ENCODE measurements at regions not wholly inside any gene's neighbourhood (a gene's known extent, or its start where the extent isn't known, plus 50 kb on each side); places are given as distances from the start of the nearest gene placed in this dataset.
"Not testable (repeated sequence)": the region's sequence is repeated elsewhere in the genome, so short reads cannot be mapped to it uniquely, and the experiment has no call there.

- DNase-seq = no peak
Measured at GRCh38 chrX:6990552-6991193, 156.8 kb upstream of the STS start.

GRCh38 chrX:6989858-6990257 is 157.7 kb upstream of the STS start:
- DNase-seq = no peak

GRCh38 chrX:6988694-6989093 is 158.8 kb upstream of the STS start:
- not testable (repeated sequence) for DNase-seq

- DNase-seq = no peak
Measured at GRCh38 chrX:6986915-6987314, 160.6 kb upstream of the STS start.

GRCh38 chrX:6985537-6985936 is 162.0 kb upstream of the STS start:
- DNase-seq = no peak

GRCh38 chrX:6983207-6983955 is 164.1 kb upstream of the STS start:
- DNase-seq = no peak

- DNase-seq = no peak
Measured at GRCh38 chrX:6981718-6982406, 165.7 kb upstream of the STS start.

GRCh38 chrX:6980981-6981380 is 166.5 kb upstream of the STS start:
- no peak for DNase-seq

- no peak for DNase-seq
Measured at GRCh38 chrX:6968231-6968630, 179.3 kb upstream of the STS start.

GRCh38 chrX:6965729-6966128 is 181.8 kb upstream of the STS start:
- DNase-seq = no peak

GRCh38 chrX:6962006-6962355 is 185.5 kb upstream of the STS start:
- no peak for DNase-seq

- no peak for DNase-seq
Measured at GRCh38 chrX:6961286-6962005, 186.1 kb upstream of the STS start.

GRCh38 chrX:6959006-6959405 is 188.5 kb upstream of the STS start:
- DNase-seq = no peak

- no peak for DNase-seq
Measured at GRCh38 chrX:6954836-6955235, 192.7 kb upstream of the STS start.

- DNase-seq = no peak
Measured at GRCh38 chrX:6946168-6946567, 201.3 kb upstream of the STS start.

- DNase-seq = no peak
Measured at GRCh38 chrX:6941041-6941440, 206.5 kb upstream of the STS start.

- not testable (repeated sequence) for DNase-seq
Measured at GRCh38 chrX:6932942-6933341, 214.6 kb upstream of the STS start.

- DNase-seq = no peak
Measured at GRCh38 chrX:6930307-6930849, 217.1 kb upstream of the STS start.

GRCh38 chrX:6924443-6925077 is 223.0 kb upstream of the STS start:
- no peak for DNase-seq

GRCh38 chrX:6917666-6918065 is 229.8 kb upstream of the STS start:
- DNase-seq = no peak

GRCh38 chrX:6910218-6910617 is 237.3 kb upstream of the STS start:
- DNase-seq = no peak

- DNase-seq = no peak
Measured at GRCh38 chrX:6909396-6909795, 238.1 kb upstream of the STS start.
